Prostate gland (tissue), 2 donors: ENCODE measurements at regions not wholly inside any gene's neighbourhood (a gene's known extent, or its start where the extent isn't known, plus 50 kb on each side); places are given as distances from the start of the nearest gene placed in this dataset.

Experiments used
- CTCF ChIP-seq, 4 experiments: fragments of 200-600 bp in 2 of 4; fragments of 450-650 bp in 2 of 4; sonication (generic) in 2 of 4; IDR thresholded peaks; 1 replicate in 3 of 4; 2 replicates in 1 of 4; pipeline ENCODE4 v1.5.1; 2016 to 2019; ENCODE audit warnings: antibody characterized with exemption in 4 of 4, mild to moderate bottlenecking in 2 of 4, moderate library complexity in 2 of 4
- POLR2AphosphoS5 ChIP-seq: sonication (generic); formaldehyde crosslinking; IDR thresholded peaks from one replicate; pipeline ENCODE4 v1.6.1; 2017; ENCODE audit warnings: antibody characterized with exemption

DNA sequence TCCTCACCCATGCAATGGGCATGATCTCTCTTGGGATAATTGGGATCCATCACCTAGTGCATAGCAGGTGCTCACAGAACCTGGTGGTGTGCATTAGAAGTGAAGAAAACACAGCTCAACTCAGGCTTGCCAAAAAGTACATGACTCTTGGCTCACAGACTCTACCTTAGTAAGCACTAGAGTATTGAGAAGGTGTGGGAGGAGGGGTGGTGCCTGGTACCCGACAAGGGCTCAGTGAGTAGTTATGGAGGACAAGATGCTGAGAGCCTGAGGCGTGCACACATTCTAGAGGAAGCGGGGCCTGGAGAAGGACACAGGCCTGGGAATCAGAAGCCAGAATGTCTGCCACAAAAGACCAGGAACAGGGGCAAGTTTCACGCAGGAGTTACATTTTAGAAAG lies 100.3 kb upstream of the GRIK3 start:
- no peak for TF ChIP-seq CTCF (IDR thresholded peaks at IDR 0.05)
- no peak for TF ChIP-seq POLR2AphosphoS5
